SU-DHL-6 (cell line): ENCODE measurements at regions not wholly inside any gene's neighbourhood (a gene's known extent, or its start where the extent isn't known, plus 50 kb on each side); places are given as distances from the start of the nearest gene placed in this dataset.

Experiments used
- H2AFZ ChIP-seq: fragments of 200-600 bp; sonication (generic); 2 replicates; pipeline ENCODE4 v1.6.1; 2014; ENCODE audit warnings: low read depth, mild to moderate bottlenecking, moderate library complexity, mixed read lengths, antibody characterized with exemption, low read length; ENCODE audit not compliant: severe bottlenecking
- H3F3A ChIP-seq: fragments of 200-600 bp; shearing (Covaris generic); 2 replicates; pipeline ENCODE4 v1.6.0; 2016; ENCODE audit warnings: antibody characterized with exemption, mild to moderate bottlenecking; ENCODE audit not compliant: insufficient read depth
- H3K27ac ChIP-seq: fragments of 200-600 bp; sonication (generic); 2 replicates; pipeline ENCODE4 v1.5.1; 2016; ENCODE audit warnings: low read depth, mild to moderate bottlenecking, low read length, moderate library complexity, mixed read lengths
- H3K27me3 ChIP-seq: fragments of 200-600 bp; sonication (generic), shearing (Covaris generic); 2 replicates; pipeline ENCODE4 v1.6.0; 2014; ENCODE audit warnings: mild to moderate bottlenecking, low read length
- H3K36me3 ChIP-seq: fragments of 200-600 bp; sonication (generic); 2 replicates; pipeline ENCODE4 v1.6.1; 2014; ENCODE audit warnings: mild to moderate bottlenecking, low read length, mixed read lengths
- H3K4me2 ChIP-seq: fragments of 300-600, 200-600 bp; shearing (Covaris generic), sonication (generic); 2 replicates; pipeline ENCODE4 v1.6.0; 2014; ENCODE audit warnings: low read length, low read depth, mild to moderate bottlenecking; ENCODE audit not compliant: poor library complexity, severe bottlenecking
- H3K4me3 ChIP-seq: fragments of 200-600 bp; sonication (generic); 2 replicates; pipeline ENCODE4 v1.5.1; 2014; ENCODE audit warnings: antibody characterized with exemption, low read length, mild to moderate bottlenecking, mixed read lengths; ENCODE audit not compliant: insufficient read depth, poor library complexity, severe bottlenecking
- H3K79me2 ChIP-seq: fragments of 200-600 bp; sonication (generic); 2 replicates; pipeline ENCODE4 v1.6.1; 2014; ENCODE audit warnings: mild to moderate bottlenecking, low read length, moderate library complexity; ENCODE audit not compliant: insufficient read depth
- H3K9ac ChIP-seq: fragments of 200-600 bp; sonication (generic); 2 replicates; pipeline ENCODE4 v1.7.0; 2014; ENCODE audit warnings: mild to moderate bottlenecking, low read length
- H3K9me2 ChIP-seq: fragments of 200-600 bp; sonication (generic); replicated peaks from 2 replicates; pipeline ENCODE4 v1.6.1; 2014; ENCODE audit warnings: low read length; ENCODE audit not compliant: insufficient read depth
- H3K9me3 ChIP-seq: fragments of 200-600 bp; sonication (generic); 2 replicates; pipeline ENCODE4 v1.6.1; 2014; ENCODE audit warnings: low read length, mixed read lengths; ENCODE audit not compliant: insufficient read depth
- H4K20me1 ChIP-seq: fragments of 200-600 bp; sonication (generic); 2 replicates; pipeline ENCODE4 v1.6.1; 2014; ENCODE audit warnings: low read depth, mild to moderate bottlenecking, antibody characterized with exemption, low read length, moderate library complexity, mixed read lengths
- CTCF ChIP-seq: fragments of 200-600 bp; sonication (generic); IDR thresholded peaks from one replicate; pipeline ENCODE4 v1.5.1; 2017; ENCODE audit warnings: antibody characterized with exemption, mild to moderate bottlenecking, low read length, moderate library complexity; ENCODE audit not compliant: insufficient read depth, poor library complexity, severe bottlenecking
- EZH2phosphoT487 ChIP-seq: fragments of 200-600 bp; sonication (generic), shearing (Covaris generic); conservative IDR thresholded peaks from 2 replicates; pipeline ENCODE4 v1.6.1; 2018; ENCODE audit warnings: mild to moderate bottlenecking, antibody characterized with exemption, low read length, moderate library complexity, mixed read lengths

- H3K4me2 ChIP-seq = no peak overlapping the region
- H3K36me3 ChIP-seq = peaks cover 5% of the 10 kb centered on the region; the same call in 1 of the 2 replicates
- no peak overlapping the region for H2AFZ ChIP-seq
- TF ChIP-seq CTCF (no peak), EZH2phosphoT487 (no peak)
- H3K79me2 ChIP-seq = no peaks in the 10 kb centered on the region
- H3F3A ChIP-seq = no peaks in the 10 kb centered on the region
- no peaks in the 10 kb centered on the region for H3K9me2 ChIP-seq
- no peaks in the 10 kb centered on the region for H3K27me3 ChIP-seq
- H3K4me3 ChIP-seq = no peak overlapping the region
- no peak overlapping the region for H3K9ac ChIP-seq
- H3K27ac ChIP-seq = no peak overlapping the region
- no peaks in the 10 kb centered on the region for H4K20me1 ChIP-seq
- H3K9me3 ChIP-seq = peaks cover 26% of the 10 kb centered on the region; the same call in 1 of the 2 replicates
Measured at GRCh38 chr4:32423267-32423666, 1703.1 kb downstream of the PCDH7 start.

- Histone ChIP-seq H2AFZ (no peak overlapping the region), H3K79me2 (no peaks in the 10 kb centered on the region), H3K27ac (no peak overlapping the region), H3K4me3 (no peak overlapping the region), H3K9me3 (peaks cover 21% of the 10 kb centered on the region; the same call in 1 of the 2 replicates), H3K9ac (no peak overlapping the region), H3K36me3 (peaks cover 3% of the 10 kb centered on the region; the same call in 1 of the 2 replicates), H3K27me3 (no peaks in the 10 kb centered on the region), H3K9me2 (no peaks in the 10 kb centered on the region), H3K4me2 (no peak overlapping the region), H3F3A (no peaks in the 10 kb centered on the region), H4K20me1 (no peaks in the 10 kb centered on the region)
- TF ChIP-seq EZH2phosphoT487 (no peak), CTCF (no peak)
Measured at GRCh38 chr4:32425243-32425642, 1705.1 kb downstream of the PCDH7 start.

GRCh38 chr4:32427566-32427965 lies 1707.4 kb downstream of the PCDH7 start:
- Histone ChIP-seq H3K9ac (no peak overlapping the region), H3K9me3 (peaks cover 19% of the 10 kb centered on the region; the same call in 1 of the 2 replicates), H3K27ac (no peak overlapping the region), H2AFZ (peak overlapping the region; percentile 48), H3K4me2 (no peak overlapping the region), H4K20me1 (no peaks in the 10 kb centered on the region), H3K4me3 (no peak overlapping the region), H3K27me3 (no peaks in the 10 kb centered on the region), H3K79me2 (no peaks in the 10 kb centered on the region), H3F3A (no peaks in the 10 kb centered on the region), H3K36me3 (0 out of 2 replicates have a peak, but pooled peaks cover 4% of the 10 kb centered on the region), H3K9me2 (no peaks in the 10 kb centered on the region)
- no peak for TF ChIP-seq CTCF
- TF ChIP-seq EZH2phosphoT487 = no peak
